GM13977 (cell line): ENCODE measurements at regions not wholly inside any gene's neighbourhood (a gene's known extent, or its start where the extent isn't known, plus 50 kb on each side); places are given as distances from the start of the nearest gene placed in this dataset.

Experiments used
- DNase-seq: peaks from one replicate; pipeline ENCODE4 v3.0.0; 2012; ENCODE audit warnings: low spot score
- in situ Hi-C: fragments of 300-500 bp; cut with MboI; formaldehyde crosslinking; loops from one replicate; pipeline ENCODE4 v1.12.0; 2022; ENCODE audit warnings: low sequenced_read_pairs, low pct_unique_long_range_greater_than_20kb, mixed read lengths, inconsistent platforms; ENCODE audit not compliant: unreplicated experiment
- TF ChIP-seq, protein P1 (sequence below): IDR thresholded peaks from 2 replicates; pipeline ENCODE4 v1.5.1; 2012; ENCODE audit warnings: mild to moderate bottlenecking, control low read depth; ENCODE audit not compliant: insufficient read depth; ENCODE audit errors: extremely low read depth, missing control alignments

DNA sequence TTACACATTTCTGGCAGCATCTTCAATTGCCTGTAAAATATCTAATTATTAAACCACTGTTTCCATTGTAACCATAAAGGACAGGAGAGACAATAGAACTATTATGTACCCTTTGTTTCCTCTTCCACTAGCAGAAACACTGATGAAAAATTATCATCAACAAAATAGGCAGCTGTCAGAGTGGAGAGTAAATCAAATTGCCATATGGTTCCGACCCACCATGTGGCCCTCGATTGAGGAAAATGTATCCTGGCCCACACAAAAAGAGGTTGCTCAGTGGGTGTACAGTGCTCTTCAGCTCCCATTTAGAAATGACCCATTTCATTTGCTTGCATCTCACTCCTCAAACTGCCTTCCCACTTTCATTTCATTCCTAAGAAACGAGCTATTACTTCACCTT, 570.6 kb upstream of the UBE2E2 start:
- in situ Hi-C loops: no loop called here

DNA sequence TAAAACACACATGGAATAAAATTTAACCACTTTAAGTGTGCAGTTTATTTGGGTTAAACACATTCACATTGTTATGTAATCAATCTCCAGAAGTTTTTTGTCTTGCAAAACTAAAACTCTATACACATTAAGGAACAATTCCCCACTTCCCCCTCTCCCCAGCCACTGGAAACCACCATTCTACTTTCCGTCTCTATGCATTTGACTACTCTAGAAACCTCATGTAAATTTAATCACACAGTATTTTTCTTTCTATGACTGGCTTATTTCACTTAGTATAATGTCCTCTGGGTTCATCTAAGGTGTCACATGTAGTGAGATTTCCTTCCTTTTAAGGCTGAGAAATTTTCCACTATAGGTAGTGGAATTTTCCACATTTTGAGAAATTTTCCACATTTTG, 568.7 kb upstream of the UBE2E2 start:
- TF ChIP-seq, protein P1, sequence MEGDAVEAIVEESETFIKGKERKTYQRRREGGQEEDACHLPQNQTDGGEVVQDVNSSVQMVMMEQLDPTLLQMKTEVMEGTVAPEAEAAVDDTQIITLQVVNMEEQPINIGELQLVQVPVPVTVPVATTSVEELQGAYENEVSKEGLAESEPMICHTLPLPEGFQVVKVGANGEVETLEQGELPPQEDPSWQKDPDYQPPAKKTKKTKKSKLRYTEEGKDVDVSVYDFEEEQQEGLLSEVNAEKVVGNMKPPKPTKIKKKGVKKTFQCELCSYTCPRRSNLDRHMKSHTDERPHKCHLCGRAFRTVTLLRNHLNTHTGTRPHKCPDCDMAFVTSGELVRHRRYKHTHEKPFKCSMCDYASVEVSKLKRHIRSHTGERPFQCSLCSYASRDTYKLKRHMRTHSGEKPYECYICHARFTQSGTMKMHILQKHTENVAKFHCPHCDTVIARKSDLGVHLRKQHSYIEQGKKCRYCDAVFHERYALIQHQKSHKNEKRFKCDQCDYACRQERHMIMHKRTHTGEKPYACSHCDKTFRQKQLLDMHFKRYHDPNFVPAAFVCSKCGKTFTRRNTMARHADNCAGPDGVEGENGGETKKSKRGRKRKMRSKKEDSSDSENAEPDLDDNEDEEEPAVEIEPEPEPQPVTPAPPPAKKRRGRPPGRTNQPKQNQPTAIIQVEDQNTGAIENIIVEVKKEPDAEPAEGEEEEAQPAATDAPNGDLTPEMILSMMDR: no peak
- in situ Hi-C loops: no loop called here
- no peak for DNase-seq

More for the DNA sequence above, 570.6 kb upstream of the UBE2E2 start:
- TF ChIP-seq, protein P1: no peak
- DNase-seq: no peak

DNA sequence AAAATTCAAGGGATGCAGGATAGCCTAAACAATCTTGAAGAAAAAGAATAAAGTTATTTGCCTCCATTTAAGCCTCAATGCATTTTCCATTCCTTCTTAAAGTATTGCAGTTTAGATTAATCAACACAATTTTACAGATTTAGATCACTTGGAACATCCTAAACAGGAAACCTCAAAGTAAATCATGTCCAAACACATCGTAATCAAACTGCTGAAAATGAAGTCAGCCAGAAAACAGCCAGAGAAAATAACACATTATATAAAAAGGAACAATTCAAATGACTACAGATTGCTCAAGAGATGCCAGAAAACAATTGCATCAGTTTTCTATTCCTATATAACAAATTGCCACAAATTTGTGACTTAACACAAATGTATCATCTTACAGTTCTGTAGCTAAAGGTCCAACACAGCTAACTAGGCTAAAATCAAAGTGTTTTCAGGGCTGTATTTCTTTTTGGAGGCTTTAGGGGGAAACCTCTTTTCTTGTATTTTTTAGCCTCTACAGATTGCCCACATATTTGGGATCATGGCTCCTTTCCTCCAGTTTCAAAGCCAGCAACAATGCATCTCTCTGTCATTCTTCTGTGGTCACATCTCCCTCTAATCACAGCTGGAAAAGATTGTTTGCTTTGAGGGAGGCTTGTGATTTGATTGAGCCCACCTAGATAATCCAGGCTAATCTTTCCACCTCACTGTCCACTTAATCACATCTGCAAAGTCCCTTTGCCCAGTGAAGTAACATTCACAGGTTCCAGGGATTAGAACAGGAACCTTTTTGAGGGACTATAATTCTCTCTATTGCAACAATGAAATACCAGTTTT, 543.3 kb upstream of the UBE2E2 start:
- TF ChIP-seq, protein P1: no peak
- in situ Hi-C loops: no loop called here

DNA sequence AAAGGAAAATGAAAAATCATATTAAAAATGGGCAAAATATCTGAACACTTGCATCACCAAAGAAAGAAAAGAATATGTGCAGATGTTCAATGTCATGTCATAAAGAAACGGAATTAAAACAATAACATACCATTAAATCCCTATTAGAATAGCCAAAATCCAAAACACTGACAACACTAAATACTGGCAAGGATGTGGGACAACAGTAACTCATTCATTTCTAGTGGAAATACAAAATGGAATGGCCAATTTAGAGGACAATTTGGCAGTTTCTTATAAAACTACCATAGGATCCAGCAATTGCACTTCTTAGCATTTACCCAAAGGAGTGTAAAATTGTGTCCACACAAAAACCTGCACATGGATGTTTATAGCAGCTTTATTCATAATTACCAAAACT, 542.5 kb upstream of the UBE2E2 start:
- in situ Hi-C loops: no loop called here

More for the DNA sequence above, 543.3 kb upstream of the UBE2E2 start:
- DNase-seq: no peak

DNA sequence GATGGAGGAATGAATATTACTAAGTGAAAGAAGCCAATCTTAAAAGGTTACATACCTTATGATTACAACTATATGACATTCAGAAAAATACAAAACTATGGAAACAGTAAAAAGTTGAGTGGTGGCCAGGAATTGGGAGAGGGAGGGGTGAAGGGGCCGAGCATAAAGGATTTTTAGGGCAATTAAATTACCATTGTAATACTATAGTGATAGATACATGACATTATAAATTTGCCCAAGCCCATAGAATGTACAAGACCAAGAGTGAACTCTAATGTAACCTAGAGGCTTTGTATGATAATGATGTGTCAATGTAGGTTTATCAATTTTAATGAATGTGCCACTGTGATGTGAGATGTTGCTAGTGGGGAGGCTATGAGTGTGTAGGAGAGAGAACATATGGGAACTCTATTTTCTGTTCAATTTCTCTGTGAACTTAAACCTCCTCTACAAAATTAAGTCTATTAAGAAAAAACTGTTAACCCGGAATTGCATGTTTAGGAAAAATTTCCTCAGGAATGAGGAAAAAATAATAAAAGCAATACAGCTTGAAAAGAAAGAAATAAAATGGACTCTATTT, 541.9 kb upstream of the UBE2E2 start:
- DNase-seq: no peak
- TF ChIP-seq, protein P1: no peak
- in situ Hi-C loops: no loop called here

More for the DNA sequence above, 542.5 kb upstream of the UBE2E2 start:
- no peak for DNase-seq
- TF ChIP-seq, protein P1: no peak

DNA sequence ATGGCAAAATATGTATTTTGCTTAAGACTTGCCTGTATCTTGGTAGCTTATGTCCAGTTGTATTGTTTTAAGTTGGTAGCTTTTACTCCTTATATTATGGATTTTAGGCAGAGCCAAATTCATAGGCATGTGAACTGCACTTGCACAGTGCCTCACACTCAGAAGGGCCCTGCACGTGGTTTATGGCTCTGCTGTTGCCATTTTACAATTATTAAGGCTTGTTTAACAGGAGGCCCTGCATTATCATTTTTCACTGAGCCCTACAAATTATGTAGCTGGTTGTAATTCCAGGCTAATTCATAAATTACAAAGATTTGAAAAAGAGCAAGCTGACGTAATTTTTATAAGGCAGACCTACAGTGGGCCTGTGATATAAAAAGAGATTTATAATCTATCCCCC, 537.6 kb upstream of the UBE2E2 start:
- TF ChIP-seq, protein P1: no peak
- in situ Hi-C loops: no loop called here
- no peak for DNase-seq
